HepG2 (cell line): ENCODE measurements at regions not wholly inside any gene's neighbourhood (a gene's known extent, or its start where the extent isn't known, plus 50 kb on each side); places are given as distances from the start of the nearest gene placed in this dataset.

Experiments
- ATAC-seq: fragments of 200-7000 bp; cut with Tn5 transposase; 3 replicates; pipeline ENCODE4 v1.9.1; 2020; ENCODE audit warnings: mild to moderate bottlenecking, moderate library complexity
- BruUV-seq: library from RNA; stranded (reverse); fragments of 400-500 nt; replicated peaks from 2 replicates; lab custom pipeline; 2021; lab: Mats Ljungman, UMichigan
- CTCF ChIA-PET: fragments of 300-600 bp; formaldehyde crosslinking; extraction: SDS; loops from one replicate; lab custom pipeline; 2021; ENCODE audit warnings: low total read pairs, inconsistent platforms, low intra/inter-chr PET ratio; lab: Yijun Ruan, JAX
- POLR2A ChIA-PET: fragments of 350-600 bp; sonication (Branson Sonifier 250); formaldehyde crosslinking; loops from one replicate; lab custom pipeline; 2020; ENCODE audit warnings: antibody characterized with exemption, inconsistent platforms; lab: Yijun Ruan, JAX
- DNase-seq: peaks from one replicate; pipeline ENCODE4 v3.0.0-alpha.2; 2015; ENCODE audit warnings: low spot score
- FAIRE-seq: peaks from 3 replicates; lab custom pipeline; 2011; peaks lifted over from hg19 to GRCh38; lab: Jason Lieb, UNC
- H2AFZ ChIP-seq: one replicate; pipeline ENCODE4 v1.6.1; 2011; ENCODE audit warnings: low read length, inconsistent platforms
- H3K27ac ChIP-seq: fragments of 300-600 bp; 3 replicates; pipeline ENCODE4 v1.8.0; 2011; ENCODE audit warnings: mixed run types, mild to moderate bottlenecking, mixed read lengths, low read length, inconsistent platforms; ENCODE audit not compliant: insufficient read depth; ENCODE audit errors: extremely low read length
- H3K27me3 ChIP-seq, 2 experiments: fragments of 200-600 bp in 1 of 2; 2 replicates in 1 of 2; 3 replicates in 1 of 2; pipeline versions ENCODE4 v1.6.0 to v1.8.0; 2011; ENCODE audit warnings: low read length in 2 of 2, mild to moderate bottlenecking in 2 of 2, moderate library complexity in 2 of 2, inconsistent platforms in 1 of 2; ENCODE audit not compliant: insufficient read depth in 2 of 2, control insufficient read depth in 1 of 2
- H3K36me3 ChIP-seq, 2 experiments: fragments of 200-600 bp in 1 of 2; replicated peaks in 1 of 2; 2 replicates in 1 of 2; 3 replicates in 1 of 2; pipeline versions ENCODE4 v1.5.1 to v1.8.0; 2011; ENCODE audit warnings: low read length in 2 of 2, inconsistent platforms in 1 of 2; ENCODE audit not compliant: insufficient read depth in 2 of 2, control insufficient read depth in 1 of 2
- H3K4me1 ChIP-seq: 2 replicates; pipeline ENCODE4 v1.5.1; 2012; ENCODE audit warnings: low read length, inconsistent platforms; ENCODE audit not compliant: insufficient read depth
- H3K4me2 ChIP-seq: 2 replicates; pipeline ENCODE4 v1.6.0; 2011; ENCODE audit warnings: low read depth, low read length, inconsistent platforms
- H3K4me3 ChIP-seq, 3 experiments: fragments of 200-600 bp in 1 of 3; sonication (generic), shearing (Covaris generic) in 1 of 3; replicated peaks in 1 of 3; 2 replicates each; pipeline ENCODE4 v1.5.1; 2011 to 2016; ENCODE audit warnings: low read length in 3 of 3, inconsistent platforms in 2 of 3, low read depth in 2 of 3, mild to moderate bottlenecking in 2 of 3, control low read depth in 1 of 3, mixed read lengths in 1 of 3; ENCODE audit not compliant: insufficient read depth in 1 of 3
- H3K79me2 ChIP-seq: one replicate; pipeline ENCODE4 v1.6.1; 2011; ENCODE audit warnings: low read length, inconsistent platforms; ENCODE audit not compliant: insufficient read depth
- H3K9ac ChIP-seq: 2 replicates; pipeline ENCODE4 v1.6.0; 2011; ENCODE audit warnings: mild to moderate bottlenecking, low read depth, low read length, inconsistent platforms; ENCODE audit not compliant: insufficient read depth
- H3K9me3 ChIP-seq: 2 replicates; pipeline ENCODE4 v1.5.1; 2012; ENCODE audit warnings: mild to moderate bottlenecking, low read length
- H4K20me1 ChIP-seq: 2 replicates; pipeline ENCODE4 v1.6.0; 2011; ENCODE audit warnings: inconsistent platforms, mild to moderate bottlenecking, low read length, moderate library complexity; ENCODE audit not compliant: insufficient read depth
- BCL3 ChIP-seq: sonication (generic); formaldehyde crosslinking; IDR thresholded peaks from 2 replicates; pipeline ENCODE4 v1.5.1; 2020; ENCODE audit warnings: mild to moderate bottlenecking, missing genetic modification reagents, moderate library complexity
- PRDM15 ChIP-seq: sonication (generic); formaldehyde crosslinking; IDR thresholded peaks from 2 replicates; pipeline ENCODE4 v1.4.0; 2020; ENCODE audit warnings: missing genetic modification reagents
- U2AF1 ChIP-seq: fragments of 200-400 bp; formaldehyde crosslinking; optimal IDR thresholded peaks from 2 replicates; pipeline ENCODE3; 2017; ENCODE audit warnings: mild to moderate bottlenecking, low read depth, low read length
- ZSCAN22 ChIP-seq: sonication (generic); formaldehyde crosslinking; IDR thresholded peaks from 2 replicates; pipeline ENCODE4 v1.4.0; 2020; ENCODE audit warnings: mild to moderate bottlenecking, missing genetic modification reagents
- WGBS: methylation state at CpG from one replicate; pipeline ENCODE4 v1.1.6; 2017; ENCODE audit warnings: low lambda C conversion rate; 5-methylcytosine and 5-hydroxymethylcytosine counted together
- in situ Hi-C: cut with HindIII; loops from 2 replicates; pipeline ENCODE4 v1.10.0; 2017; ENCODE audit warnings: low pct_unique_long_range_greater_than_20kb; ENCODE audit not compliant: extremely low pct_ligation_motif_present
- intact Hi-C: fragments of 100-400 bp; cut with micrococcal nuclease; formaldehyde crosslinking; loops from one replicate; pipeline ENCODE4 v1.10.0; 2022; ENCODE audit not compliant: unreplicated experiment

GRCh38 chr9:136609160-136609475 lies 53.6 kb upstream of the EGFL7 start:
- DNase-seq, result no peak
- in situ Hi-C loops (loop anchor here (5.0 kb wide), 1 partner anchor 57 kb away; no protein-coding TSS in a partner anchor), intact Hi-C loops (no loop called here)
- no TSS peak for BruUV-seq
- Histone ChIP-seq H4K20me1 (peaks cover 6% of the 10 kb centered on the region; the same call in 1 of the 2 replicates), H3K27ac (no peak overlapping the region), H3K36me3 (no peaks in the 10 kb centered on the region), H2AFZ (no peak overlapping the region), H3K9me3 (no peaks in the 10 kb centered on the region), H3K79me2 (no peaks in the 10 kb centered on the region), H3K27me3 (peaks cover 34 to 76% of the 10 kb centered on the region in 2 experiments), H3K9ac (no peak overlapping the region), H3K4me1 (peaks cover 16% of the 10 kb centered on the region; the same call in 1 of the 2 replicates), H3K4me3 (no peak overlapping the region), H3K4me2 (no peak overlapping the region)
- no peak for TF ChIP-seq ZSCAN22 (CRISPR knock-in tag)
- TF ChIP-seq PRDM15 (CRISPR knock-in tag), result no peak
- TF ChIP-seq U2AF1, result no peak
- no peak for TF ChIP-seq BCL3
- ChIA-PET CTCF (no interaction called here), POLR2A (no interaction called here)
- no peak for FAIRE-seq
- WGBS, result 52% methylated on average over 3 of the region's 6 CpGs
- no peak for ATAC-seq
